Common myeloid progenitor, CD34-positive (primary cell): ENCODE measurements at regions not wholly inside any gene's neighbourhood (a gene's known extent, or its start where the extent isn't known, plus 50 kb on each side); places are given as distances from the start of the nearest gene placed in this dataset.

Experiments used
- CTCF ChIA-PET: fragments of 350-600 bp; sonication (Branson Sonifier 250); formaldehyde crosslinking; loops from one replicate; lab custom pipeline; 2021; ENCODE audit warnings: antibody characterized with exemption; lab: Charles Lee
- POLR2A ChIA-PET: fragments of 350-600 bp; sonication (Branson Sonifier 250); formaldehyde crosslinking; loops from one replicate; lab custom pipeline; 2021; ENCODE audit warnings: antibody characterized with exemption; lab: Charles Lee
- DNase-seq, 3 donors: peaks; one replicate each; pipeline versions ENCODE4 v3.0.0 to v3.0.0-alpha.2; 2013
- H3K27ac ChIP-seq, 2 experiments: 1 replicate in 1 of 2; 2 replicates in 1 of 2; pipeline ENCODE4 v1.7.0; 2013; ENCODE audit warnings: inconsistent platforms in 2 of 2, low read length in 2 of 2, mild to moderate bottlenecking in 2 of 2, low read depth in 1 of 2, moderate library complexity in 1 of 2; ENCODE audit not compliant: severe bottlenecking in 2 of 2, insufficient read depth in 1 of 2, poor library complexity in 1 of 2
- H3K27me3 ChIP-seq, 5 experiments: replicated peaks in 2 of 5; 1 replicate in 3 of 5; 2 replicates in 2 of 5; pipeline versions ENCODE4 v1.6.1 to v1.7.0; 2013; ENCODE audit warnings: low read length in 4 of 5, mild to moderate bottlenecking in 2 of 5, moderate library complexity in 2 of 5, inconsistent platforms in 1 of 5; ENCODE audit not compliant: insufficient read depth in 5 of 5, control insufficient read depth in 4 of 5
- H3K36me3 ChIP-seq, 4 experiments: 1 replicate in 2 of 4; 2 replicates in 2 of 4; pipeline versions ENCODE4 v1.6.1 to v1.7.0; 2013; ENCODE audit warnings: low read length in 3 of 4, control low read depth in 1 of 4, mild to moderate bottlenecking in 1 of 4; ENCODE audit not compliant: control insufficient read depth in 4 of 4, insufficient read depth in 4 of 4
- H3K4me1 ChIP-seq, 4 experiments: 1 replicate in 3 of 4; 2 replicates in 1 of 4; pipeline versions ENCODE4 v1.6.1 to v1.7.1; 2013; ENCODE audit warnings: low read length in 3 of 4, mild to moderate bottlenecking in 3 of 4, control low read depth in 1 of 4, inconsistent platforms in 1 of 4, moderate library complexity in 1 of 4; ENCODE audit not compliant: control insufficient read depth in 4 of 4, insufficient read depth in 4 of 4; ENCODE audit errors: control extremely low read depth in 1 of 4
- H3K4me3 ChIP-seq, 7 experiments: 1 replicate in 4 of 7; 2 replicates in 3 of 7; pipeline versions ENCODE4 v1.5.1 to v1.7.0; 2013; ENCODE audit warnings: mild to moderate bottlenecking in 7 of 7, low read length in 6 of 7, moderate library complexity in 6 of 7, inconsistent platforms in 2 of 7, low read depth in 2 of 7, control low read depth in 1 of 7; ENCODE audit not compliant: insufficient read depth in 4 of 7, control insufficient read depth in 1 of 7; ENCODE audit errors: extremely low read depth in 1 of 7
- H3K9me3 ChIP-seq, 5 experiments: 1 replicate in 4 of 5; 2 replicates in 1 of 5; pipeline versions ENCODE4 v1.6.1 to v1.7.1; 2013; ENCODE audit warnings: low read length in 4 of 5, mild to moderate bottlenecking in 2 of 5, inconsistent platforms in 1 of 5, low read depth in 1 of 5, moderate library complexity in 1 of 5; ENCODE audit not compliant: control insufficient read depth in 4 of 5, insufficient read depth in 2 of 5; ENCODE audit errors: control extremely low read depth in 1 of 5
- WGBS: methylation state at CpG from one replicate; pipeline ENCODE4 v1.1.5; 2013; ENCODE audit not compliant: insufficient coverage; 5-methylcytosine and 5-hydroxymethylcytosine counted together

- DNase-seq, result no peak
- Histone ChIP-seq H3K9me3 (peaks cover 0 to 22% (median 4%) of the 10 kb centered on the region in 5 experiments), H3K27me3 (peaks cover 3 to 87% (median 27%) of the 10 kb centered on the region in 5 experiments), H3K27ac (no peak overlapping the region), H3K4me3 (no peak overlapping the region), H3K36me3 (no peaks in the 10 kb centered on the region), H3K4me1 (no peaks in the 10 kb centered on the region)
- no CpG with 5 or more reads among the region's 2 CpGs for whole genome bisulfite sequencing
- POLR2A ChIA-PET, result no interaction called here
- CTCF ChIA-PET, result no interaction called here
Measured at GRCh38 chr2:226637383-226637782, 162.2 kb downstream of the IRS1 start.

- no CpG with 5 or more reads among the region's 2 CpGs for WGBS
- no peak overlapping the region for H3K27ac ChIP-seq
- no peaks in the 10 kb centered on the region for H3K36me3 ChIP-seq
- H3K27me3 ChIP-seq, result peaks cover 3 to 87% (median 28%) of the 10 kb centered on the region in 5 experiments
- H3K4me3 ChIP-seq, result no peak overlapping the region
- no peak for DNase-seq
- peaks cover 0 to 22% (median 4%) of the 10 kb centered on the region in 5 experiments for H3K9me3 ChIP-seq
- H3K4me1 ChIP-seq, result no peaks in the 10 kb centered on the region
- CTCF ChIA-PET, result no interaction called here
- POLR2A ChIA-PET, result no interaction called here
Measured at GRCh38 chr2:226636586-226636985, 163.0 kb downstream of the IRS1 start.

- H3K4me1 ChIP-seq, result no peaks in the 10 kb centered on the region
- H3K36me3 ChIP-seq, result no peaks in the 10 kb centered on the region
- 80% methylated on average over 2 of the region's 4 CpGs for WGBS
- peaks cover 2 to 92% (median 38%) of the 10 kb centered on the region in 5 experiments for H3K27me3 ChIP-seq
- no peak overlapping the region for H3K27ac ChIP-seq
- peaks cover 0 to 12% (median 4%) of the 10 kb centered on the region in 5 experiments for H3K9me3 ChIP-seq
- DNase-seq, result no peak
- no peak overlapping the region for H3K4me3 ChIP-seq
- ChIA-PET CTCF (no interaction called here), POLR2A (no interaction called here)
Measured at GRCh38 chr2:226634943-226635604, 164.5 kb downstream of the IRS1 start.

- Histone ChIP-seq H3K36me3 (no peaks in the 10 kb centered on the region), H3K4me1 (no peaks in the 10 kb centered on the region), H3K4me3 (no peak overlapping the region), H3K9me3 (no peaks in the 10 kb centered on the region), H3K27ac (no peak overlapping the region), H3K27me3 (peaks cover 6 to 75% (median 31%) of the 10 kb centered on the region in 5 experiments)
- ChIA-PET POLR2A (no interaction called here), CTCF (no interaction called here)
- WGBS, result 40% methylated on average over 3 of the region's 6 CpGs
- DNase-seq, result no peak
Measured at GRCh38 chr2:226631671-226632070, 167.9 kb downstream of the IRS1 start.

GRCh38 chr2:226631187-226631586 lies 168.4 kb downstream of the IRS1 start:
- H3K9me3 ChIP-seq, result no peaks in the 10 kb centered on the region
- DNase-seq, result no peak
- peaks cover 7 to 70% (median 31%) of the 10 kb centered on the region in 5 experiments for H3K27me3 ChIP-seq
- CTCF ChIA-PET, result no interaction called here
- POLR2A ChIA-PET, result no interaction called here
- WGBS, result no CpG with 5 or more reads among the region's 3 CpGs
- H3K36me3 ChIP-seq, result no peaks in the 10 kb centered on the region
- no peak overlapping the region for H3K4me3 ChIP-seq
- H3K27ac ChIP-seq, result no peak overlapping the region
- H3K4me1 ChIP-seq, result no peaks in the 10 kb centered on the region

GRCh38 chr2:226625946-226626345 lies 173.7 kb downstream of the IRS1 start:
- CTCF ChIA-PET, result no interaction called here
- Histone ChIP-seq H3K9me3 (peaks cover 0 to 3% (median 0%) of the 10 kb centered on the region in 5 experiments), H3K4me1 (no peaks in the 10 kb centered on the region), H3K36me3 (no peaks in the 10 kb centered on the region), H3K4me3 (no peak overlapping the region), H3K27ac (no peak overlapping the region), H3K27me3 (peaks cover 2 to 63% (median 17%) of the 10 kb centered on the region in 5 experiments)
- DNase-seq, result no peak
- POLR2A ChIA-PET, result no interaction called here
- 85% methylated on average over 2 of the region's 2 CpGs for WGBS

- ChIA-PET POLR2A (no interaction called here), CTCF (no interaction called here)
- Histone ChIP-seq H3K36me3 (no peaks in the 10 kb centered on the region), H3K4me3 (no peak overlapping the region), H3K9me3 (peaks cover 0 to 3% (median 0%) of the 10 kb centered on the region in 5 experiments), H3K4me1 (no peaks in the 10 kb centered on the region), H3K27me3 (peaks cover 1 to 67% (median 16%) of the 10 kb centered on the region in 5 experiments), H3K27ac (no peak overlapping the region)
- WGBS, result 100% methylated on average over 1 of the region's 13 CpGs
- no peak for DNase-seq
Measured at GRCh38 chr2:226623587-226624368, 175.8 kb downstream of the IRS1 start.
